Dendritic cell treated with granulocyte-macrophage colony-stimulating factor and Interleukin-4, amounts not matched to agents 40 ng/mL and 50 ng/mL, for 4 days (primary cell): ENCODE measurements at regions not wholly inside any gene's neighbourhood (a gene's known extent, or its start where the extent isn't known, plus 50 kb on each side); places are given as distances from the start of the nearest gene placed in this dataset.
"Not testable (repeated sequence)": the region's sequence is repeated elsewhere in the genome, so short reads cannot be mapped to it uniquely, and the experiment has no call there.

Experiments used
- H3K27ac Mint-ChIP-seq: one replicate; pipeline ENCODE4 v1.8.0; 2022; ENCODE audit warnings: mild to moderate bottlenecking, mixed read lengths
- H3K27me3 Mint-ChIP-seq: one replicate; pipeline ENCODE4 v1.8.0; 2022; ENCODE audit warnings: mild to moderate bottlenecking, mixed read lengths
- H3K36me3 Mint-ChIP-seq: one replicate; pipeline ENCODE4 v1.8.0; 2022; ENCODE audit warnings: low read depth, mixed read lengths
- H3K4me1 Mint-ChIP-seq: one replicate; pipeline ENCODE4 v1.8.0; 2022; ENCODE audit warnings: low read depth, mixed read lengths
- H3K4me3 Mint-ChIP-seq: one replicate; pipeline ENCODE4 v1.8.0; 2022; ENCODE audit warnings: mild to moderate bottlenecking, moderate library complexity, mixed read lengths
- H3K9me3 Mint-ChIP-seq: one replicate; pipeline ENCODE4 v1.8.0; 2022; ENCODE audit warnings: mixed read lengths
- intact Hi-C: fragments of 100-400 bp; cut with micrococcal nuclease; formaldehyde crosslinking; loops from one replicate; pipeline ENCODE4 v1.15.0; 2022

- Mint-ChIP-seq H3K27ac (no peak overlapping the region), H3K36me3 (no peaks in the 10 kb centered on the region), H3K9me3 (no peaks in the 10 kb centered on the region), H3K4me1 (no peaks in the 10 kb centered on the region), H3K27me3 (no peaks in the 10 kb centered on the region), H3K4me3 (no peak overlapping the region)
- intact Hi-C loops = no loop called here
Measured at GRCh38 chrX:66698273-66699204, 59.7 kb upstream of the EDA2R start.

- intact Hi-C loops, H3K27ac Mint-ChIP-seq, H3K36me3 Mint-ChIP-seq, H3K4me1 Mint-ChIP-seq, H3K4me3 Mint-ChIP-seq, H3K27me3 Mint-ChIP-seq: not testable (repeated sequence)
- peaks cover 15% of the 10 kb centered on the region for H3K9me3 Mint-ChIP-seq
Measured at GRCh38 chrX:66692512-66692911, 53.6 kb upstream of the EDA2R start.
